K562 (cell line): ENCODE measurements at regions not wholly inside any gene's neighbourhood (a gene's known extent, or its start where the extent isn't known, plus 50 kb on each side); places are given as distances from the start of the nearest gene placed in this dataset.

Experiments
- HIVEP1 ChIP-seq: fragments of 250-450 bp; sonication (Bioruptor Pico); IDR thresholded peaks from 2 replicates; pipeline ENCODE4 v1.4.0; 2020; ENCODE audit warnings: mild to moderate bottlenecking
- HMGN3 ChIP-seq: IDR thresholded peaks from 2 replicates; pipeline ENCODE4 v1.6.1; 2011; ENCODE audit warnings: borderline replicate concordance, low read depth, mild to moderate bottlenecking, mixed read lengths, low read length; ENCODE audit not compliant: insufficient read length; ENCODE audit errors: extremely low read depth
- KDM4B ChIP-seq, 2 experiments: fragments of 450-650 bp in 1 of 2; sonication (generic) in 1 of 2; IDR thresholded peaks; 2 replicates each; pipeline ENCODE4 v1.6.1; 2016 to 2017; ENCODE audit warnings: borderline replicate concordance in 2 of 2, antibody characterized with exemption in 1 of 2, low read depth in 1 of 2, mild to moderate bottlenecking in 1 of 2
- MCM7 ChIP-seq, 2 experiments: fragments of 450-650 bp; IDR thresholded peaks; 2 replicates each; pipeline ENCODE4 v1.6.1; 2016 to 2018
- NR2C2 ChIP-seq, 2 experiments: fragments of 200-800 bp in 1 of 2; sonication (Bioruptor generic) in 1 of 2; sonication (generic) in 1 of 2; formaldehyde crosslinking in 1 of 2; IDR thresholded peaks; 2 replicates each; pipeline versions ENCODE4 v1.6.1 to v1.8.0; 2016 to 2022; ENCODE audit warnings: mild to moderate bottlenecking in 1 of 2, missing compliant biosample characterization in 1 of 2, missing genetic modification characterization in 1 of 2, missing genetic modification reagents in 1 of 2
- RBBP5 ChIP-seq: fragments of 200-600 bp; sonication (generic); IDR thresholded peaks from 2 replicates; pipeline ENCODE4 v1.6.1; 2012; ENCODE audit warnings: borderline replicate concordance, mild to moderate bottlenecking, low read length, control low read depth, inconsistent platforms; ENCODE audit not compliant: insufficient read depth, poor library complexity, severe bottlenecking
- SMARCA4 ChIP-seq: fragments of 450-650 bp; IDR thresholded peaks from 2 replicates; pipeline ENCODE4 v1.6.1; 2016
- TBP ChIP-seq: optimal IDR thresholded peaks from 2 replicates; pipeline ENCODE3; 2011; ENCODE audit warnings: low read depth, low read length, improper control_type of control experiment
- TOE1 ChIP-seq, 2 experiments: fragments of 450-650 bp in 1 of 2; sonication (generic) in 1 of 2; formaldehyde crosslinking in 1 of 2; IDR thresholded peaks; 2 replicates each; pipeline versions ENCODE4 v1.7.1 to v1.8.0; 2016 to 2022; ENCODE audit warnings: borderline replicate concordance in 2 of 2, mild to moderate bottlenecking in 2 of 2, antibody characterized with exemption in 1 of 2, inconsistent platforms in 1 of 2, low read depth in 1 of 2, missing genetic modification reagents in 1 of 2, moderate library complexity in 1 of 2
- ZNF431 ChIP-seq: sonication (generic); formaldehyde crosslinking; IDR thresholded peaks from 2 replicates; pipeline ENCODE4 v1.8.0; 2022; ENCODE audit warnings: mild to moderate bottlenecking, missing genetic modification reagents
- ZNF589 ChIP-seq: fragments of 200-800 bp; sonication (Bioruptor generic); IDR thresholded peaks from 2 replicates; pipeline ENCODE4 v1.6.1; 2016; ENCODE audit warnings: low read depth, missing genetic modification characterization, missing compliant biosample characterization
- ZNF740 ChIP-seq, 3 experiments: fragments of 200-800 bp in 1 of 3; sonication (Bioruptor generic) in 1 of 3; sonication (generic) in 1 of 3; formaldehyde crosslinking in 1 of 3; IDR thresholded peaks; 2 replicates each; pipeline versions ENCODE4 v1.6.1 to v1.8.0; 2016 to 2022; ENCODE audit warnings: mild to moderate bottlenecking in 2 of 3, missing compliant biosample characterization in 2 of 3, missing genetic modification characterization in 2 of 3, missing genetic modification reagents in 1 of 3
- TF ChIP-seq, protein P1 (sequence below): sonication (generic); formaldehyde crosslinking; IDR thresholded peaks from 2 replicates; pipeline ENCODE4 v1.8.0; 2023; ENCODE audit warnings: mild to moderate bottlenecking, missing genetic modification reagents
- TF ChIP-seq, protein P2 (sequence below): sonication (generic); formaldehyde crosslinking; IDR thresholded peaks from 2 replicates; pipeline ENCODE4 v1.8.1; 2023; ENCODE audit warnings: missing genetic modification reagents, mild to moderate bottlenecking, borderline replicate concordance
- TF ChIP-seq, protein P3 (sequence below): sonication (generic); formaldehyde crosslinking; IDR thresholded peaks from 2 replicates; pipeline ENCODE4 v1.8.1; 2023; ENCODE audit warnings: mild to moderate bottlenecking, missing genetic modification reagents, moderate library complexity

DNA sequence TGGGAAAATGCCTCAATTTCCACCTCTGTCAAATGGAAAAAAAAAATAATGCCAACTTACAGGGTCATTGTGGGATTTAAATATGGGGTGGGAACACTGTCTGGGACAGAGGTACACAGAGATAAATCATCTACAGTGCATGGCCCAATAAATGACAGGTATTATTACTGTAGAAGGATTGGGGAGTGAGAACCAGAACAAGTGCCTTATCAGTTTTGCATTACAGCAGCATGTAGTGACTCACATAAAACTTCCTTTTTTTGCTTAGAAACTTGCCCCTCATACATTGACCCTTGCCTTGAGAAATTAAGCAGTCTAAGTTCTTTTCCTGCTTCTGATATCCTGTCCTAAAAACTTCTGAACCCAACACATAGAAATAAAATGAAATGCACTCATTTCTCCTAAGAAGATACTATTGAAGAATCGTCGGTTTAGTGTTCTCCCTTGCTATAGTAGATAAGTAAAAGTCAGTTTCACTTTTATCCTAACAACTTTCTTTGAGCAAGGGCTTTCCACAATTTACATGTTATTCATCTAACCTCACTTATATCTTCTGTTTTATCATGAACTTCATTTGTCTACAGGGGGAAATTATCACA lies 121.0 kb upstream of the HAAO start (continued):
- TF ChIP-seq, protein P1, sequence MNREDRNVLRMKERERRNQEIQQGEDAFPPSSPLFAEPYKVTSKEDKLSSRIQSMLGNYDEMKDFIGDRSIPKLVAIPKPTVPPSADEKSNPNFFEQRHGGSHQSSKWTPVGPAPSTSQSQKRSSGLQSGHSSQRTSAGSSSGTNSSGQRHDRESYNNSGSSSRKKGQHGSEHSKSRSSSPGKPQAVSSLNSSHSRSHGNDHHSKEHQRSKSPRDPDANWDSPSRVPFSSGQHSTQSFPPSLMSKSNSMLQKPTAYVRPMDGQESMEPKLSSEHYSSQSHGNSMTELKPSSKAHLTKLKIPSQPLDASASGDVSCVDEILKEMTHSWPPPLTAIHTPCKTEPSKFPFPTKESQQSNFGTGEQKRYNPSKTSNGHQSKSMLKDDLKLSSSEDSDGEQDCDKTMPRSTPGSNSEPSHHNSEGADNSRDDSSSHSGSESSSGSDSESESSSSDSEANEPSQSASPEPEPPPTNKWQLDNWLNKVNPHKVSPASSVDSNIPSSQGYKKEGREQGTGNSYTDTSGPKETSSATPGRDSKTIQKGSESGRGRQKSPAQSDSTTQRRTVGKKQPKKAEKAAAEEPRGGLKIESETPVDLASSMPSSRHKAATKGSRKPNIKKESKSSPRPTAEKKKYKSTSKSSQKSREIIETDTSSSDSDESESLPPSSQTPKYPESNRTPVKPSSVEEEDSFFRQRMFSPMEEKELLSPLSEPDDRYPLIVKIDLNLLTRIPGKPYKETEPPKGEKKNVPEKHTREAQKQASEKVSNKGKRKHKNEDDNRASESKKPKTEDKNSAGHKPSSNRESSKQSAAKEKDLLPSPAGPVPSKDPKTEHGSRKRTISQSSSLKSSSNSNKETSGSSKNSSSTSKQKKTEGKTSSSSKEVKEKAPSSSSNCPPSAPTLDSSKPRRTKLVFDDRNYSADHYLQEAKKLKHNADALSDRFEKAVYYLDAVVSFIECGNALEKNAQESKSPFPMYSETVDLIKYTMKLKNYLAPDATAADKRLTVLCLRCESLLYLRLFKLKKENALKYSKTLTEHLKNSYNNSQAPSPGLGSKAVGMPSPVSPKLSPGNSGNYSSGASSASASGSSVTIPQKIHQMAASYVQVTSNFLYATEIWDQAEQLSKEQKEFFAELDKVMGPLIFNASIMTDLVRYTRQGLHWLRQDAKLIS (CRISPR knock-in tag) = no peak
- no peak for TF ChIP-seq KDM4B (IDR thresholded peaks at IDR 0.05; ENCODE audit: borderline replicate concordance in 2 of 2, low read depth in 1 of 2)
- TF ChIP-seq, protein P2, sequence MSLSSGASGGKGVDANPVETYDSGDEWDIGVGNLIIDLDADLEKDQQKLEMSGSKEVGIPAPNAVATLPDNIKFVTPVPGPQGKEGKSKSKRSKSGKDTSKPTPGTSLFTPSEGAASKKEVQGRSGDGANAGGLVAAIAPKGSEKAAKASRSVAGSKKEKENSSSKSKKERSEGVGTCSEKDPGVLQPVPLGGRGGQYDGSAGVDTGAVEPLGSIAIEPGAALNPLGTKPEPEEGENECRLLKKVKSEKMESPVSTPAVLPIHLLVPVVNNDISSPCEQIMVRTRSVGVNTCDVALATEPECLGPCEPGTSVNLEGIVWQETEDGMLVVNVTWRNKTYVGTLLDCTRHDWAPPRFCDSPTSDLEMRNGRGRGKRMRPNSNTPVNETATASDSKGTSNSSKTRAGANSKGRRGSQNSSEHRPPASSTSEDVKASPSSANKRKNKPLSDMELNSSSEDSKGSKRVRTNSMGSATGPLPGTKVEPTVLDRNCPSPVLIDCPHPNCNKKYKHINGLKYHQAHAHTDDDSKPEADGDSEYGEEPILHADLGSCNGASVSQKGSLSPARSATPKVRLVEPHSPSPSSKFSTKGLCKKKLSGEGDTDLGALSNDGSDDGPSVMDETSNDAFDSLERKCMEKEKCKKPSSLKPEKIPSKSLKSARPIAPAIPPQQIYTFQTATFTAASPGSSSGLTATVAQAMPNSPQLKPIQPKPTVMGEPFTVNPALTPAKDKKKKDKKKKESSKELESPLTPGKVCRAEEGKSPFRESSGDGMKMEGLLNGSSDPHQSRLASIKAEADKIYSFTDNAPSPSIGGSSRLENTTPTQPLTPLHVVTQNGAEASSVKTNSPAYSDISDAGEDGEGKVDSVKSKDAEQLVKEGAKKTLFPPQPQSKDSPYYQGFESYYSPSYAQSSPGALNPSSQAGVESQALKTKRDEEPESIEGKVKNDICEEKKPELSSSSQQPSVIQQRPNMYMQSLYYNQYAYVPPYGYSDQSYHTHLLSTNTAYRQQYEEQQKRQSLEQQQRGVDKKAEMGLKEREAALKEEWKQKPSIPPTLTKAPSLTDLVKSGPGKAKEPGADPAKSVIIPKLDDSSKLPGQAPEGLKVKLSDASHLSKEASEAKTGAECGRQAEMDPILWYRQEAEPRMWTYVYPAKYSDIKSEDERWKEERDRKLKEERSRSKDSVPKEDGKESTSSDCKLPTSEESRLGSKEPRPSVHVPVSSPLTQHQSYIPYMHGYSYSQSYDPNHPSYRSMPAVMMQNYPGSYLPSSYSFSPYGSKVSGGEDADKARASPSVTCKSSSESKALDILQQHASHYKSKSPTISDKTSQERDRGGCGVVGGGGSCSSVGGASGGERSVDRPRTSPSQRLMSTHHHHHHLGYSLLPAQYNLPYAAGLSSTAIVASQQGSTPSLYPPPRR (CRISPR knock-in tag) = no peak
- TF ChIP-seq TOE1 (IDR thresholded peaks at IDR 0.05; ENCODE audit: borderline replicate concordance) = no peak
- TF ChIP-seq TOE1 (CRISPR knock-in tag; IDR thresholded peaks at IDR 0.05; ENCODE audit: borderline replicate concordance, low read depth) = no peak
- TF ChIP-seq ZNF740 (CRISPR knock-in tag; IDR thresholded peaks at IDR 0.05) = no peak
- no peak for TF ChIP-seq ZNF740 (tag; IDR thresholded peaks at IDR 0.05)
- TF ChIP-seq TBP = no peak
- no peak for TF ChIP-seq ZNF589 (CRISPR knock-in tag)
- TF ChIP-seq, protein P3, sequence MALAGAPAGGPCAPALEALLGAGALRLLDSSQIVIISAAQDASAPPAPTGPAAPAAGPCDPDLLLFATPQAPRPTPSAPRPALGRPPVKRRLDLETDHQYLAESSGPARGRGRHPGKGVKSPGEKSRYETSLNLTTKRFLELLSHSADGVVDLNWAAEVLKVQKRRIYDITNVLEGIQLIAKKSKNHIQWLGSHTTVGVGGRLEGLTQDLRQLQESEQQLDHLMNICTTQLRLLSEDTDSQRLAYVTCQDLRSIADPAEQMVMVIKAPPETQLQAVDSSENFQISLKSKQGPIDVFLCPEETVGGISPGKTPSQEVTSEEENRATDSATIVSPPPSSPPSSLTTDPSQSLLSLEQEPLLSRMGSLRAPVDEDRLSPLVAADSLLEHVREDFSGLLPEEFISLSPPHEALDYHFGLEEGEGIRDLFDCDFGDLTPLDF (CRISPR knock-in tag) = no peak
- TF ChIP-seq SMARCA4 = peak; percentile 94
- TF ChIP-seq ZNF431 (CRISPR knock-in tag) = no peak
- TF ChIP-seq MCM7 (IDR thresholded peaks at IDR 0.05) = no peak
- peak; percentile 13 for TF ChIP-seq RBBP5
- no peak for TF ChIP-seq HIVEP1 (CRISPR knock-in tag)
- no peak for TF ChIP-seq NR2C2 (CRISPR knock-in tag; IDR thresholded peaks at IDR 0.05)
- TF ChIP-seq NR2C2 (tag; IDR thresholded peaks at IDR 0.05) = no peak
- TF ChIP-seq HMGN3 = no peak
